Activated CD4-positive, alpha-beta T cell treated with anti-CD3 and anti-CD28 coated beads, Interleukin-2, amount 50 U/mL, for 16 hours (primary cell): ENCODE measurements at regions not wholly inside any gene's neighbourhood (a gene's known extent, or its start where the extent isn't known, plus 50 kb on each side); places are given as distances from the start of the nearest gene placed in this dataset.
A peak's percentile ranks its signal among the peaks of the same experiment; 100 is the strongest.
"Not testable (repeated sequence)": the region's sequence is repeated elsewhere in the genome, so short reads cannot be mapped to it uniquely, and the experiment has no call there.

Experiments used
- DNase-seq: peaks from one replicate; pipeline ENCODE4 v3.0.0-alpha.2; 2020

- DNase-seq = no peak
These were observed 64.4 kb upstream of the MYO3A start for GRCh38 chr10:25869609-25870008.

DNA sequence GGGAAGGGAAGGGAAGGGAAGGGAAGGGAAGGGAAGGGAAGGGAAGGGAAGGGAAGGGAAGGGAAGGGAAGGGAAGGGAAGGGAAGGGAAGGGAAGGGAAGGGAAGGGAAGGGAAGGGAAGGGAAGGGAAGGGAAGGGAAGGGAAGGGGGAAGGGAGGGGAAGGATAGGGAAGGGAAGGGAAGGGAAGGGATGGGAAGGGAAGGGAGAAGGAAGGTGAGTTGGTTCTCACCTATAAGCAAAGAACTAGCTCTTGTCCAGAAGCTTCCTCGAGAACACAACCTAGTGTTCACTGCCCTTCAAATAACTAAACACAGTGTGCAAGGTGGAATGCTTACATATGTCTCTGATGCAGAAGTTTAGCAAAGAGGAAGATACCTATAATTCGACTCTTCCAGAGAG, 59.6 kb upstream of the MYO3A start:
- DNase-seq = not testable (repeated sequence)

GRCh38 chr10:25875556-25876165, 58.4 kb upstream of the MYO3A start:
- peak; percentile 73 for DNase-seq

- DNase-seq = no peak
These were observed 56.7 kb upstream of the MYO3A start for GRCh38 chr10:25877296-25877695.
